ENCODE measurements at regions not wholly inside any gene's neighbourhood (a gene's known extent, or its start where the extent isn't known, plus 50 kb on each side); places are given as distances from the start of the nearest gene placed in this dataset.

GRCh38 chr3:193788189-193788991, 195.4 kb downstream of the OPA1 start:
- Histone ChIP-seq H3K27me3 (peaks cover 0 to 8% (median 0%) of the 10 kb centered on the region in 4 donors), H3K4me1 (peaks cover 4 to 50% (median 7%) of the 10 kb centered on the region in 3 donors), H3K9me3 (no peaks in the 10 kb centered on the region), H3K36me3 (no peaks in the 10 kb centered on the region), H3K27ac (peak overlapping the region in 2 of 4 donors; percentile 40 to 56), H3K4me3 (no peak overlapping the region)
- WGBS, 2 donors = 48 to 55% methylated on average over 14 to 15 of the region's 15 CpGs
- TF ChIP-seq CTCF (IDR thresholded peaks at IDR 0.05) = peak; percentile 20 to 66 (median 59)
- TF ChIP-seq POLR2A (IDR thresholded peaks at IDR 0.05) = no peak
- DNase-seq = no peak
- intact Hi-C loops (cut with DNase I) = loop anchor here (10.0 kb wide), 2 partner anchors 86 to 346 kb away; partner anchors contain the start of gene HES1

GRCh38 chr3:193789455-193789854, 196.4 kb downstream of the OPA1 start:
- Histone ChIP-seq H3K27me3 (peaks cover 0 to 11% (median 0%) of the 10 kb centered on the region in 4 donors), H3K9me3 (no peaks in the 10 kb centered on the region), H3K4me3 (no peak overlapping the region), H3K36me3 (no peaks in the 10 kb centered on the region), H3K4me1 (peaks cover 4 to 50% (median 7%) of the 10 kb centered on the region in 3 donors), H3K27ac (no peak overlapping the region)
- intact Hi-C loops (cut with DNase I) = loop anchor here (10.0 kb wide), 2 partner anchors 85 to 345 kb away; partner anchors contain the start of gene HES1
- no peak for DNase-seq
- WGBS, 2 donors = 86 to 100% methylated on average over 1 of the region's 1 CpG
- TF ChIP-seq POLR2A (IDR thresholded peaks at IDR 0.05) (no peak), CTCF (IDR thresholded peaks at IDR 0.05) (no peak)

- TF ChIP-seq CTCF (IDR thresholded peaks at IDR 0.05) = no peak
- TF ChIP-seq POLR2A (IDR thresholded peaks at IDR 0.05) = no peak
- H3K36me3 ChIP-seq = no peaks in the 10 kb centered on the region
- WGBS, 2 donors = 88 to 94% methylated on average over 3 to 4 of the region's 4 CpGs
- no peak for DNase-seq
- no peak overlapping the region for H3K4me3 ChIP-seq
- intact Hi-C loops (cut with DNase I) = no loop called here
- H3K27me3 ChIP-seq = peaks cover 0 to 11% (median 0%) of the 10 kb centered on the region in 4 donors
- peaks cover 4 to 50% (median 7%) of the 10 kb centered on the region in 3 donors for H3K4me1 ChIP-seq
- H3K27ac ChIP-seq = peak overlapping the region; percentile 56 to 81 (median 78)
- H3K9me3 ChIP-seq = no peaks in the 10 kb centered on the region
Measured at GRCh38 chr3:193790086-193790990, 197.3 kb downstream of the OPA1 start.

GRCh38 chr3:193791041-193792032, 198.3 kb downstream of the OPA1 start:
- no peaks in the 10 kb centered on the region for H3K9me3 ChIP-seq
- no peak overlapping the region for H3K4me3 ChIP-seq
- TF ChIP-seq CTCF (IDR thresholded peaks at IDR 0.05) (no peak), POLR2A (IDR thresholded peaks at IDR 0.05) (no peak)
- no peak for DNase-seq
- intact Hi-C loops (cut with DNase I) = no loop called here
- WGBS, 2 donors = 57 to 60% methylated on average over 17 of the region's 17 CpGs
- H3K36me3 ChIP-seq = no peaks in the 10 kb centered on the region
- H3K4me1 ChIP-seq = peaks cover 4 to 50% (median 7%) of the 10 kb centered on the region in 3 donors
- peak overlapping the region; percentile 56 to 81 (median 78) for H3K27ac ChIP-seq
- peaks cover 0 to 11% (median 0%) of the 10 kb centered on the region in 4 donors for H3K27me3 ChIP-seq

Measured in esophagus squamous epithelium (tissue), 5 donors.